Kidney (tissue), 13 donors: ENCODE measurements at regions not wholly inside any gene's neighbourhood (a gene's known extent, or its start where the extent isn't known, plus 50 kb on each side); places are given as distances from the start of the nearest gene placed in this dataset.
A peak's percentile ranks its signal among the peaks of the same experiment; 100 is the strongest.

Experiments
- DNase-seq, 5 donors: peaks; one replicate each; pipeline ENCODE4 v3.0.0-alpha.2; 2013 to 2020
- FAIRE-seq: peaks from 2 replicates; lab custom pipeline; 2012; peaks lifted over from hg19 to GRCh38; lab: Jason Lieb, UNC
- H3K27ac ChIP-seq, 2 donors: one replicate each; pipeline ENCODE4 v1.7.0; 2013; ENCODE audit warnings: low read depth in 2 of 2, low read length in 2 of 2, inconsistent platforms in 1 of 2
- H3K27me3 ChIP-seq: one replicate; pipeline ENCODE4 v1.7.1; 2013; ENCODE audit warnings: low read length, inconsistent platforms; ENCODE audit not compliant: control insufficient read depth, insufficient read depth
- H3K36me3 ChIP-seq, 3 donors: one replicate each; pipeline versions ENCODE4 v1.7.0 to v1.7.1; 2013; ENCODE audit warnings: low read length in 3 of 3, control low read depth in 1 of 3, inconsistent platforms in 1 of 3; ENCODE audit not compliant: insufficient read depth in 3 of 3, control insufficient read depth in 2 of 3
- H3K4me1 ChIP-seq, 3 donors: one replicate each; pipeline versions ENCODE4 v1.7.0 to v1.7.1; 2013; ENCODE audit warnings: low read length in 3 of 3, inconsistent platforms in 1 of 3, low read depth in 1 of 3; ENCODE audit not compliant: control insufficient read depth in 2 of 3, insufficient read depth in 2 of 3
- H3K4me3 ChIP-seq, 3 donors: one replicate each; pipeline versions ENCODE4 v1.7.0 to v1.8.1; 2013; ENCODE audit warnings: low read length in 3 of 3, control low read depth in 1 of 3, inconsistent platforms in 1 of 3
- H3K9ac ChIP-seq, 3 donors: one replicate each; pipeline versions ENCODE4 v1.7.0 to v1.7.1; 2013; ENCODE audit warnings: low read length in 3 of 3, control low read depth in 1 of 3, inconsistent platforms in 1 of 3
- H3K9me3 ChIP-seq, 3 donors: one replicate each; pipeline versions ENCODE4 v1.7.0 to v1.7.1; 2013; ENCODE audit warnings: low read length in 3 of 3, control low read depth in 1 of 3, inconsistent platforms in 1 of 3; ENCODE audit not compliant: control insufficient read depth in 2 of 3, insufficient read depth in 1 of 3
- CTCF ChIP-seq: IDR thresholded peaks from 3 replicates; pipeline ENCODE4 v1.5.1; 2012; ENCODE audit warnings: mild to moderate bottlenecking, moderate library complexity, borderline replicate concordance; ENCODE audit not compliant: insufficient read depth; ENCODE audit errors: extremely low read depth
- intact Hi-C: fragments of 100-400 bp; cut with DNase I; formaldehyde crosslinking; loops from one replicate; pipeline ENCODE4 v1.11.1; 2022
- donor health status: control.
- donor health status: control.
- donor health status: control.
- donor health status: control.
- donor health status: control.
- donor health status: DM: yes; HTN: yes; CAD: no.
- donor health status: Normal renal cell carcinoma (clear cell type).

- intact Hi-C loops, result no loop called here
- peak overlapping the region; percentile 18 to 57 for H3K27ac ChIP-seq
Observed at GRCh38 chr12:92485351-92486348, 217.1 kb upstream of the PLEKHG7 start.

GRCh38 chr12:92482599-92482998 is 220.2 kb upstream of the PLEKHG7 start:
- no peak overlapping the region for H3K9ac ChIP-seq
- H3K9me3 ChIP-seq, result no peaks in the 10 kb centered on the region
- H3K27ac ChIP-seq, result no peak overlapping the region
- DNase-seq, result no peak
- H3K36me3 ChIP-seq, result no peaks in the 10 kb centered on the region
- H3K4me3 ChIP-seq, result no peak overlapping the region
- FAIRE-seq, result no peak
- intact Hi-C loops, result no loop called here
- no peaks in the 10 kb centered on the region for H3K27me3 ChIP-seq
- H3K4me1 ChIP-seq, result no peaks in the 10 kb centered on the region
- TF ChIP-seq CTCF, result no peak

More at GRCh38 chr12:92485351-92486348, 217.1 kb upstream of the PLEKHG7 start:
- H3K36me3 ChIP-seq, result no peaks in the 10 kb centered on the region
- no peaks in the 10 kb centered on the region for H3K9me3 ChIP-seq
- TF ChIP-seq CTCF, result no peak
- H3K4me3 ChIP-seq, result no peak overlapping the region
- FAIRE-seq, result no peak
- no peaks in the 10 kb centered on the region for H3K27me3 ChIP-seq
- H3K4me1 ChIP-seq, result no peaks in the 10 kb centered on the region
- no peak overlapping the region for H3K9ac ChIP-seq
- peak in 1 of 5 donors; percentile 22 for DNase-seq

GRCh38 chr12:92481066-92481465 is 221.7 kb upstream of the PLEKHG7 start:
- intact Hi-C loops, result no loop called here
- no peaks in the 10 kb centered on the region for H3K4me1 ChIP-seq
- H3K36me3 ChIP-seq, result no peaks in the 10 kb centered on the region
- no peak for TF ChIP-seq CTCF
- no peak overlapping the region for H3K4me3 ChIP-seq
- no peak overlapping the region for H3K27ac ChIP-seq
- no peaks in the 10 kb centered on the region for H3K27me3 ChIP-seq
- H3K9ac ChIP-seq, result no peak overlapping the region
- no peak for FAIRE-seq
- H3K9me3 ChIP-seq, result no peaks in the 10 kb centered on the region
- DNase-seq, result peak in 1 of 5 donors; percentile 43
